ENCODE measurements at regions not wholly inside any gene's neighbourhood (a gene's known extent, or its start where the extent isn't known, plus 50 kb on each side); places are given as distances from the start of the nearest gene placed in this dataset.

- H3K27me3 ChIP-seq = no peaks in the 10 kb centered on the region
- no peaks in the 10 kb centered on the region for H3K9me3 ChIP-seq
- no peak for DNase-seq
- no peaks in the 10 kb centered on the region for H3K4me1 ChIP-seq
- TF ChIP-seq, protein P1, sequence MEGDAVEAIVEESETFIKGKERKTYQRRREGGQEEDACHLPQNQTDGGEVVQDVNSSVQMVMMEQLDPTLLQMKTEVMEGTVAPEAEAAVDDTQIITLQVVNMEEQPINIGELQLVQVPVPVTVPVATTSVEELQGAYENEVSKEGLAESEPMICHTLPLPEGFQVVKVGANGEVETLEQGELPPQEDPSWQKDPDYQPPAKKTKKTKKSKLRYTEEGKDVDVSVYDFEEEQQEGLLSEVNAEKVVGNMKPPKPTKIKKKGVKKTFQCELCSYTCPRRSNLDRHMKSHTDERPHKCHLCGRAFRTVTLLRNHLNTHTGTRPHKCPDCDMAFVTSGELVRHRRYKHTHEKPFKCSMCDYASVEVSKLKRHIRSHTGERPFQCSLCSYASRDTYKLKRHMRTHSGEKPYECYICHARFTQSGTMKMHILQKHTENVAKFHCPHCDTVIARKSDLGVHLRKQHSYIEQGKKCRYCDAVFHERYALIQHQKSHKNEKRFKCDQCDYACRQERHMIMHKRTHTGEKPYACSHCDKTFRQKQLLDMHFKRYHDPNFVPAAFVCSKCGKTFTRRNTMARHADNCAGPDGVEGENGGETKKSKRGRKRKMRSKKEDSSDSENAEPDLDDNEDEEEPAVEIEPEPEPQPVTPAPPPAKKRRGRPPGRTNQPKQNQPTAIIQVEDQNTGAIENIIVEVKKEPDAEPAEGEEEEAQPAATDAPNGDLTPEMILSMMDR (IDR thresholded peaks at IDR 0.05; ENCODE audit: low read depth, low read length) = no peak
- no peak overlapping the region for H3K4me3 ChIP-seq (ENCODE audit: low read depth, low read length)
- H3K36me3 ChIP-seq = no peaks in the 10 kb centered on the region
Observed at GRCh38 chr12:92324849-92325500, 179.3 kb upstream of the BTG1 start.

DNA sequence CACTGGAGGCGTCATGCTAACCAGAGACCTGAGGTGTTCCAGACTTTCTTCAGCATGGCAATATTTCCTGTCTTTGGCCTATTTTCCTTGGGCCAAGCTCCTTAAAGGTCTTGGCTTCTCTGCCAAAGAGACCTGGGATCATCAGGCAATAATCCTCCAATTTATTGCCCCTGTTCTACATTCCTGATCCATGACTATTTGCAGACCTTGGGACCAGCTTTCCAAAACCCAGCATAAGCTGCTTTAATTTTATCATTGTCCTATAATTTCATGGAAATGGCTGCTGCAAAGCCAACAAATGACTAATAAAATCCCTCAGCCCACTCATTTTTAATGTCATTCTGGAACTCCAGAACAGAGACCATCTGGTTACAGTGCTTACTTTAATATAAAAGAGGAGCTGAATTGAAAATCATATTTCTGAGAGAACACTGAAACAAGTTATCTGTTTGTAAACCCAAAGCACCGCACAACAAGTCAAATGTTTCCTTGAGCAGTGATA lies 166.9 kb upstream of the BTG1 start:
- H3K9me3 ChIP-seq = no peaks in the 10 kb centered on the region
- TF ChIP-seq, protein P1 (IDR thresholded peaks at IDR 0.05; ENCODE audit: low read depth, low read length) = no peak
- H3K36me3 ChIP-seq = no peaks in the 10 kb centered on the region

GRCh38 chr12:92304371-92305055 lies 158.9 kb upstream of the BTG1 start:
- Histone ChIP-seq H3K4me3 (ENCODE audit: low read depth, low read length) (no peak overlapping the region), H3K36me3 (no peaks in the 10 kb centered on the region), H3K4me1 (peaks cover 4% of the 10 kb centered on the region), H3K9me3 (no peaks in the 10 kb centered on the region), H3K27me3 (no peaks in the 10 kb centered on the region)
- TF ChIP-seq, protein P1 (IDR thresholded peaks at IDR 0.05; ENCODE audit: low read depth, low read length) = no peak
- DNase-seq = no peak

More for the DNA sequence above, 166.9 kb upstream of the BTG1 start:
- no peak for DNase-seq
- Histone ChIP-seq H3K4me3 (ENCODE audit: low read depth, low read length) (no peak overlapping the region), H3K27me3 (no peaks in the 10 kb centered on the region), H3K4me1 (no peaks in the 10 kb centered on the region)

GRCh38 chr12:92302041-92302829 lies 156.6 kb upstream of the BTG1 start:
- H3K9me3 ChIP-seq = no peaks in the 10 kb centered on the region
- no peak overlapping the region for H3K4me3 ChIP-seq (ENCODE audit: low read depth, low read length)
- peaks cover 4% of the 10 kb centered on the region for H3K4me1 ChIP-seq

GRCh38 chr12:92301356-92301755 lies 155.7 kb upstream of the BTG1 start:
- TF ChIP-seq, protein P1 (IDR thresholded peaks at IDR 0.05; ENCODE audit: low read depth, low read length) = no peak
- no peak for DNase-seq
- peaks cover 4% of the 10 kb centered on the region for H3K4me1 ChIP-seq
- no peaks in the 10 kb centered on the region for H3K9me3 ChIP-seq
- H3K36me3 ChIP-seq = no peaks in the 10 kb centered on the region
- no peak overlapping the region for H3K4me3 ChIP-seq (ENCODE audit: low read depth, low read length)
- H3K27me3 ChIP-seq = no peaks in the 10 kb centered on the region

More at GRCh38 chr12:92302041-92302829, 156.6 kb upstream of the BTG1 start:
- TF ChIP-seq, protein P1 (IDR thresholded peaks at IDR 0.05; ENCODE audit: low read depth, low read length) = no peak
- DNase-seq = no peak
- Histone ChIP-seq H3K27me3 (no peaks in the 10 kb centered on the region), H3K36me3 (no peaks in the 10 kb centered on the region)

Measured in BE2C (cell line).